Astrocyte (in vitro differentiated cells and primary cell): ENCODE measurements at regions not wholly inside any gene's neighbourhood (a gene's known extent, or its start where the extent isn't known, plus 50 kb on each side); places are given as distances from the start of the nearest gene placed in this dataset.

ENCODE experiments used
- DNase-seq: peaks from one replicate; pipeline ENCODE4 v3.0.0-alpha.2; 2010; ENCODE audit warnings: low read depth
- FAIRE-seq: peaks from 2 replicates; lab custom pipeline; 2011; peaks lifted over from hg19 to GRCh38; lab: Jason Lieb, UNC
- H2AFZ ChIP-seq: 2 replicates; pipeline ENCODE4 v1.6.0; 2012; ENCODE audit warnings: low read depth, low read length, inconsistent platforms
- H3K27ac ChIP-seq: 2 replicates; pipeline ENCODE4 v1.5.1; 2011; ENCODE audit warnings: low read depth, low read length, inconsistent platforms
- H3K27me3 ChIP-seq: 2 replicates; pipeline ENCODE4 v1.6.0; 2011; ENCODE audit warnings: low read length, inconsistent platforms; ENCODE audit not compliant: insufficient read depth
- H3K36me3 ChIP-seq: 2 replicates; pipeline ENCODE4 v1.5.1; 2011; ENCODE audit warnings: low read length, inconsistent platforms; ENCODE audit not compliant: insufficient read depth
- H3K4me1 ChIP-seq: 2 replicates; pipeline ENCODE4 v1.5.1; 2011; ENCODE audit warnings: low read length, inconsistent platforms; ENCODE audit not compliant: insufficient read depth
- H3K4me2 ChIP-seq: 2 replicates; pipeline ENCODE4 v1.6.0; 2012; ENCODE audit warnings: low read length, inconsistent platforms
- H3K4me3 ChIP-seq: 2 replicates; pipeline ENCODE4 v1.5.1; 2011; ENCODE audit warnings: low read depth, mild to moderate bottlenecking, low read length, inconsistent platforms; ENCODE audit not compliant: insufficient read depth
- H3K79me2 ChIP-seq: 2 replicates; pipeline ENCODE4 v1.6.0; 2012; ENCODE audit warnings: mild to moderate bottlenecking, low read length, inconsistent platforms; ENCODE audit not compliant: insufficient read depth
- H3K9ac ChIP-seq: 2 replicates; pipeline ENCODE4 v1.6.0; 2012; ENCODE audit warnings: mild to moderate bottlenecking, low read length, inconsistent platforms
- H3K9me3 ChIP-seq: 2 replicates; pipeline ENCODE4 v1.5.1; 2012; ENCODE audit warnings: low read depth, mild to moderate bottlenecking, low read length, inconsistent platforms; ENCODE audit not compliant: insufficient read depth
- H4K20me1 ChIP-seq: 2 replicates; pipeline ENCODE4 v1.6.0; 2012; ENCODE audit warnings: low read length, inconsistent platforms; ENCODE audit not compliant: insufficient read depth
- H3K27ac Mint-ChIP-seq: one replicate; pipeline ENCODE4 v1.8.0; 2021; ENCODE audit warnings: mild to moderate bottlenecking, mixed read lengths; ENCODE audit not compliant: unreplicated experiment
- H3K27me3 Mint-ChIP-seq: one replicate; pipeline ENCODE4 v1.8.0; 2021; ENCODE audit warnings: low read depth, mixed read lengths; ENCODE audit not compliant: unreplicated experiment
- H3K36me3 Mint-ChIP-seq: one replicate; pipeline ENCODE4 v1.8.0; 2021; ENCODE audit warnings: low read depth, mixed read lengths; ENCODE audit not compliant: unreplicated experiment
- H3K4me1 Mint-ChIP-seq: one replicate; pipeline ENCODE4 v1.8.0; 2021; ENCODE audit warnings: low read depth, mixed read lengths; ENCODE audit not compliant: unreplicated experiment
- H3K4me3 Mint-ChIP-seq: one replicate; pipeline ENCODE4 v1.8.0; 2021; ENCODE audit warnings: mild to moderate bottlenecking, moderate library complexity, mixed read lengths; ENCODE audit not compliant: unreplicated experiment
- H3K9me3 Mint-ChIP-seq: one replicate; pipeline ENCODE4 v1.8.0; 2021; ENCODE audit warnings: mild to moderate bottlenecking, mixed read lengths; ENCODE audit not compliant: unreplicated experiment
- CTCF ChIP-seq: IDR thresholded peaks from 2 replicates; pipeline ENCODE4 v1.5.1; 2011; ENCODE audit warnings: low read depth, mild to moderate bottlenecking, inconsistent platforms, low read length, moderate library complexity; ENCODE audit not compliant: insufficient read depth
- EZH2 ChIP-seq: IDR thresholded peaks from 2 replicates; pipeline ENCODE4 v1.6.1; 2012; ENCODE audit warnings: mild to moderate bottlenecking, low read length, inconsistent platforms; ENCODE audit not compliant: insufficient read depth

- Histone ChIP-seq H3K4me1 (no peaks in the 10 kb centered on the region), H3K79me2 (no peaks in the 10 kb centered on the region), H3K27ac (no peak overlapping the region), H3K4me3 (no peak overlapping the region), H3K9ac (no peak overlapping the region), H4K20me1 (no peaks in the 10 kb centered on the region), H3K36me3 (no peaks in the 10 kb centered on the region), H2AFZ (no peak overlapping the region), H3K4me2 (no peak overlapping the region), H3K9me3 (no peaks in the 10 kb centered on the region), H3K27me3 (no peaks in the 10 kb centered on the region)
- Mint-ChIP-seq H3K36me3 (no peaks in the 10 kb centered on the region), H3K9me3 (no peaks in the 10 kb centered on the region), H3K27ac (no peak overlapping the region), H3K4me1 (no peaks in the 10 kb centered on the region), H3K27me3 (no peaks in the 10 kb centered on the region), H3K4me3 (no peak overlapping the region)
- no peak for FAIRE-seq
- TF ChIP-seq CTCF (no peak), EZH2 (no peak)
- DNase-seq: no peak
Observed at GRCh38 chr4:161167539-161167938, 996.3 kb downstream of the FSTL5 start.

GRCh38 chr4:161160718-161161117, 1003.1 kb downstream of the FSTL5 start:
- no peaks in the 10 kb centered on the region for H3K36me3 ChIP-seq
- Mint-ChIP-seq H3K4me1 (no peaks in the 10 kb centered on the region), H3K36me3 (no peaks in the 10 kb centered on the region)

GRCh38 chr4:161148051-161148450, 1015.7 kb downstream of the FSTL5 start:
- H3K27ac Mint-ChIP-seq: no peak overlapping the region
- no peaks in the 10 kb centered on the region for H3K79me2 ChIP-seq
- DNase-seq (no peak), FAIRE-seq (no peak)
- no peaks in the 10 kb centered on the region for H3K27me3 ChIP-seq
- no peaks in the 10 kb centered on the region for H3K36me3 ChIP-seq
- no peak overlapping the region for H3K27ac ChIP-seq
- no peak overlapping the region for H2AFZ ChIP-seq
- no peak overlapping the region for H3K9ac ChIP-seq
- no peaks in the 10 kb centered on the region for H3K4me1 Mint-ChIP-seq
- no peaks in the 10 kb centered on the region for H3K9me3 ChIP-seq
- no peaks in the 10 kb centered on the region for H3K27me3 Mint-ChIP-seq
- H3K36me3 Mint-ChIP-seq: no peaks in the 10 kb centered on the region
- no peak overlapping the region for H3K4me2 ChIP-seq
- TF ChIP-seq CTCF: no peak
- H3K9me3 Mint-ChIP-seq: no peaks in the 10 kb centered on the region
- H3K4me3 ChIP-seq: no peak overlapping the region
- no peaks in the 10 kb centered on the region for H4K20me1 ChIP-seq
- no peaks in the 10 kb centered on the region for H3K4me1 ChIP-seq
- no peak overlapping the region for H3K4me3 Mint-ChIP-seq

More at GRCh38 chr4:161160718-161161117, 1003.1 kb downstream of the FSTL5 start:
- H3K27me3 ChIP-seq: no peaks in the 10 kb centered on the region
- H3K9ac ChIP-seq: no peak overlapping the region
- Mint-ChIP-seq H3K9me3 (no peaks in the 10 kb centered on the region), H3K27ac (no peak overlapping the region), H3K4me3 (no peak overlapping the region), H3K27me3 (no peaks in the 10 kb centered on the region)
- DNase-seq: no peak
- FAIRE-seq: no peak
- no peaks in the 10 kb centered on the region for H4K20me1 ChIP-seq
- no peaks in the 10 kb centered on the region for H3K4me1 ChIP-seq
- no peaks in the 10 kb centered on the region for H3K79me2 ChIP-seq
- H3K9me3 ChIP-seq: no peaks in the 10 kb centered on the region
- H3K4me3 ChIP-seq: no peak overlapping the region
- H3K4me2 ChIP-seq: no peak overlapping the region
- H2AFZ ChIP-seq: no peak overlapping the region
- no peak for TF ChIP-seq CTCF
- no peak for TF ChIP-seq EZH2
- H3K27ac ChIP-seq: no peak overlapping the region
